ENCODE measurements at regions not wholly inside any gene's neighbourhood (a gene's known extent, or its start where the extent isn't known, plus 50 kb on each side); places are given as distances from the start of the nearest gene placed in this dataset.

GRCh38 chr6:25186919-25187318 lies 92.3 kb upstream of the CARMIL1 start:
- FAIRE-seq (no peak), DNase-seq (ENCODE audit: insufficient read length, low spot score) (no peak)
- TF ChIP-seq PAX5 (IDR thresholded peaks at IDR 0.05; ENCODE audit: insufficient read depth, low read length, severe bottlenecking) (no peak), SPI1 (IDR thresholded peaks at IDR 0.05; ENCODE audit: low read depth, low read length) (no peak), POLR2A (IDR thresholded peaks at IDR 0.05; ENCODE audit: low read depth, low read length) (no peak)

- no peak for DNase-seq (ENCODE audit: insufficient read length, low spot score)
- no peak for FAIRE-seq
- TF ChIP-seq SPI1 (IDR thresholded peaks at IDR 0.05; ENCODE audit: low read depth, low read length) (no peak), PAX5 (IDR thresholded peaks at IDR 0.05; ENCODE audit: insufficient read depth, low read length, severe bottlenecking) (no peak)
Measured at GRCh38 chr6:25188232-25188631, 90.9 kb upstream of the CARMIL1 start.

- TF ChIP-seq PAX5 (IDR thresholded peaks at IDR 0.05; ENCODE audit: insufficient read depth, low read length, severe bottlenecking) (no peak), POU2F2 (IDR thresholded peaks at IDR 0.05; ENCODE audit: low read depth, low read length) (no peak), POLR2AphosphoS5 (IDR thresholded peaks at IDR 0.05; ENCODE audit: low read depth, low read length) (no peak), POLR2A (IDR thresholded peaks at IDR 0.05; ENCODE audit: low read depth, low read length) (no peak), TAF1 (IDR thresholded peaks at IDR 0.05; ENCODE audit: low read depth, low read length) (no peak), SPI1 (IDR thresholded peaks at IDR 0.05; ENCODE audit: low read depth, low read length) (no peak)
- FAIRE-seq, result no peak
Measured at GRCh38 chr6:25192590-25193459, 86.3 kb upstream of the CARMIL1 start.

GRCh38 chr6:25193460-25194171 lies 85.6 kb upstream of the CARMIL1 start:
- FAIRE-seq (no peak), DNase-seq (ENCODE audit: insufficient read length, low spot score) (no peak)
- TF ChIP-seq POU2F2 (IDR thresholded peaks at IDR 0.05; ENCODE audit: low read depth, low read length) (no peak), TAF1 (IDR thresholded peaks at IDR 0.05; ENCODE audit: low read depth, low read length) (no peak), POLR2A (IDR thresholded peaks at IDR 0.05; ENCODE audit: low read depth, low read length) (no peak), SPI1 (IDR thresholded peaks at IDR 0.05; ENCODE audit: low read depth, low read length) (no peak), POLR2AphosphoS5 (IDR thresholded peaks at IDR 0.05; ENCODE audit: low read depth, low read length) (no peak), PAX5 (IDR thresholded peaks at IDR 0.05; ENCODE audit: insufficient read depth, low read length, severe bottlenecking) (no peak)

More at GRCh38 chr6:25192590-25193459, 86.3 kb upstream of the CARMIL1 start:
- DNase-seq (ENCODE audit: insufficient read length, low spot score), result no peak

GRCh38 chr6:25194172-25194678 lies 84.9 kb upstream of the CARMIL1 start:
- FAIRE-seq, result no peak
- no peak for DNase-seq (ENCODE audit: insufficient read length, low spot score)

GRCh38 chr6:25196464-25196863 lies 82.7 kb upstream of the CARMIL1 start:
- DNase-seq (ENCODE audit: insufficient read length, low spot score) (no peak), FAIRE-seq (no peak)
- TF ChIP-seq SPI1 (IDR thresholded peaks at IDR 0.05; ENCODE audit: low read depth, low read length), result no peak
- no peak for TF ChIP-seq POLR2A (IDR thresholded peaks at IDR 0.05; ENCODE audit: low read depth, low read length)
- TF ChIP-seq TAF1 (IDR thresholded peaks at IDR 0.05; ENCODE audit: low read depth, low read length), result no peak
- no peak for TF ChIP-seq POLR2AphosphoS5 (IDR thresholded peaks at IDR 0.05; ENCODE audit: low read depth, low read length)
- TF ChIP-seq POU2F2 (IDR thresholded peaks at IDR 0.05; ENCODE audit: low read depth, low read length), result no peak
- no peak for TF ChIP-seq PAX5 (IDR thresholded peaks at IDR 0.05; ENCODE audit: insufficient read depth, low read length, severe bottlenecking)

More at GRCh38 chr6:25194172-25194678, 84.9 kb upstream of the CARMIL1 start:
- TF ChIP-seq TAF1 (IDR thresholded peaks at IDR 0.05; ENCODE audit: low read depth, low read length) (no peak), PAX5 (IDR thresholded peaks at IDR 0.05; ENCODE audit: insufficient read depth, low read length, severe bottlenecking) (no peak), POU2F2 (IDR thresholded peaks at IDR 0.05; ENCODE audit: low read depth, low read length) (no peak), SPI1 (IDR thresholded peaks at IDR 0.05; ENCODE audit: low read depth, low read length) (no peak), POLR2AphosphoS5 (IDR thresholded peaks at IDR 0.05; ENCODE audit: low read depth, low read length) (no peak), POLR2A (IDR thresholded peaks at IDR 0.05; ENCODE audit: low read depth, low read length) (no peak)

GRCh38 chr6:25197111-25197510 lies 82.1 kb upstream of the CARMIL1 start:
- no peak for FAIRE-seq
- TF ChIP-seq POLR2A (IDR thresholded peaks at IDR 0.05; ENCODE audit: low read depth, low read length), result no peak
- no peak for TF ChIP-seq PAX5 (IDR thresholded peaks at IDR 0.05; ENCODE audit: insufficient read depth, low read length, severe bottlenecking)
- TF ChIP-seq POLR2AphosphoS5 (IDR thresholded peaks at IDR 0.05; ENCODE audit: low read depth, low read length), result no peak
- TF ChIP-seq POU2F2 (IDR thresholded peaks at IDR 0.05; ENCODE audit: low read depth, low read length), result no peak
- TF ChIP-seq TAF1 (IDR thresholded peaks at IDR 0.05; ENCODE audit: low read depth, low read length), result no peak
- no peak for TF ChIP-seq SPI1 (IDR thresholded peaks at IDR 0.05; ENCODE audit: low read depth, low read length)

GRCh38 chr6:25199544-25199943 lies 79.6 kb upstream of the CARMIL1 start:
- DNase-seq (ENCODE audit: insufficient read length, low spot score) (no peak), FAIRE-seq (no peak)
- TF ChIP-seq PAX5 (IDR thresholded peaks at IDR 0.05; ENCODE audit: insufficient read depth, low read length, severe bottlenecking), result no peak
- TF ChIP-seq SPI1 (IDR thresholded peaks at IDR 0.05; ENCODE audit: low read depth, low read length), result no peak
- TF ChIP-seq POU2F2 (IDR thresholded peaks at IDR 0.05; ENCODE audit: low read depth, low read length), result no peak
- TF ChIP-seq POLR2A (IDR thresholded peaks at IDR 0.05; ENCODE audit: low read depth, low read length), result no peak
- TF ChIP-seq POLR2AphosphoS5 (IDR thresholded peaks at IDR 0.05; ENCODE audit: low read depth, low read length), result no peak
- no peak for TF ChIP-seq TAF1 (IDR thresholded peaks at IDR 0.05; ENCODE audit: low read depth, low read length)

More at GRCh38 chr6:25197111-25197510, 82.1 kb upstream of the CARMIL1 start:
- no peak for DNase-seq (ENCODE audit: insufficient read length, low spot score)

GRCh38 chr6:25202504-25202903 lies 76.7 kb upstream of the CARMIL1 start:
- TF ChIP-seq TAF1 (IDR thresholded peaks at IDR 0.05; ENCODE audit: low read depth, low read length) (no peak), POLR2AphosphoS5 (IDR thresholded peaks at IDR 0.05; ENCODE audit: low read depth, low read length) (no peak), PAX5 (IDR thresholded peaks at IDR 0.05; ENCODE audit: insufficient read depth, low read length, severe bottlenecking) (no peak), SPI1 (IDR thresholded peaks at IDR 0.05; ENCODE audit: low read depth, low read length) (no peak), POLR2A (IDR thresholded peaks at IDR 0.05; ENCODE audit: low read depth, low read length) (no peak), POU2F2 (IDR thresholded peaks at IDR 0.05; ENCODE audit: low read depth, low read length) (no peak)
- DNase-seq (ENCODE audit: insufficient read length, low spot score) (no peak), FAIRE-seq (no peak)
